HCT116 (cell line): ENCODE measurements at regions not wholly inside any gene's neighbourhood (a gene's known extent, or its start where the extent isn't known, plus 50 kb on each side); places are given as distances from the start of the nearest gene placed in this dataset.

Experiments
- ATAC-seq: fragments of 200-7000 bp; cut with Tn5 transposase; 2 replicates; pipeline ENCODE4 v1.9.1; 2020; ENCODE audit warnings: mild to moderate bottlenecking, moderate library complexity
- BruUV-seq: library from RNA; stranded (reverse); fragments of 400-500 nt; replicated peaks from 2 replicates; lab custom pipeline; 2021; lab: Mats Ljungman, UMichigan
- CTCF ChIA-PET: fragments of 300-600 bp; sonication (Branson Sonifier 250); formaldehyde crosslinking; loops from one replicate; lab custom pipeline; 2021; ENCODE audit warnings: antibody characterized with exemption; lab: Charles Lee
- POLR2A ChIA-PET: fragments of 300-600, 350-600 bp; sonication (Branson Sonifier 250); formaldehyde crosslinking; loops from one replicate; lab custom pipeline; 2021; ENCODE audit warnings: antibody characterized with exemption; lab: Charles Lee
- RAD21 ChIA-PET, 2 experiments: fragments of 300-600 bp; sonication (Branson Sonifier 250); formaldehyde crosslinking; loops; one replicate each; lab custom pipeline; 2023; ENCODE audit warnings: low total read pairs in 2 of 2; ENCODE audit not compliant: uncharacterized antibody in 2 of 2, unreplicated experiment in 2 of 2, low non-redundant PET in 1 of 2; lab: Charles Lee
- DNase-seq: peaks from one replicate; pipeline ENCODE4 v3.0.0-alpha.2; 2010; ENCODE audit warnings: low read depth, low spot score
- H2AFZ ChIP-seq: fragments of 200-600 bp; shearing (Covaris generic), sonication (generic); 2 replicates; pipeline ENCODE4 v1.6.1; 2017; ENCODE audit warnings: low read depth, mixed run types, mixed read lengths, antibody characterized with exemption, low read length; ENCODE audit not compliant: poor library complexity, severe bottlenecking
- H3K27ac ChIP-seq: 2 replicates; pipeline ENCODE4 v1.5.1; 2012; ENCODE audit warnings: low read depth, low read length
- H3K27me3 ChIP-seq: fragments of 200-600 bp; sonication (generic); 2 replicates; pipeline ENCODE4 v1.6.1; 2016; ENCODE audit warnings: mixed run types, low read length, mixed read lengths; ENCODE audit not compliant: insufficient read depth
- H3K36me3 ChIP-seq, 2 experiments: fragments of 200-500 bp in 1 of 2; fragments of 200-600 bp in 1 of 2; sonication (Bioruptor generic) in 1 of 2; sonication (generic) in 1 of 2; 2 replicates each; pipeline versions ENCODE4 v1.5.1 to v1.6.1; 2014 to 2016; ENCODE audit warnings: low read length in 2 of 2, inconsistent platforms in 1 of 2, mixed read lengths in 1 of 2, mixed run types in 1 of 2; ENCODE audit not compliant: insufficient read depth in 2 of 2, control insufficient read depth in 1 of 2
- H3K4me1 ChIP-seq, 2 experiments: fragments of 200-600 bp in 1 of 2; sonication (generic) in 1 of 2; 2 replicates each; pipeline versions ENCODE4 v1.5.1 to v1.6.1; 2012 to 2017; ENCODE audit warnings: low read length in 2 of 2, inconsistent platforms in 1 of 2, mild to moderate bottlenecking in 1 of 2, mixed read lengths in 1 of 2, mixed run types in 1 of 2, moderate library complexity in 1 of 2; ENCODE audit not compliant: insufficient read depth in 2 of 2, control insufficient read depth in 1 of 2
- H3K4me2 ChIP-seq: fragments of 200-600 bp; sonication (generic); 2 replicates; pipeline ENCODE4 v1.6.1; 2017; ENCODE audit warnings: mixed run types, low read length, mixed read lengths
- H3K4me3 ChIP-seq, 2 experiments: fragments of 200-600 bp in 1 of 2; sonication (generic) in 1 of 2; replicated peaks in 1 of 2; 2 replicates each; pipeline ENCODE4 v1.5.1; 2011 to 2016; ENCODE audit warnings: low read length in 2 of 2, control low read depth in 1 of 2, low read depth in 1 of 2, mild to moderate bottlenecking in 1 of 2, mixed read lengths in 1 of 2, mixed run types in 1 of 2
- H3K79me2 ChIP-seq: fragments of 200-600 bp; sonication (generic); 2 replicates; pipeline ENCODE4 v1.6.1; 2017; ENCODE audit warnings: mild to moderate bottlenecking, mixed run types, low read length, moderate library complexity, mixed read lengths; ENCODE audit not compliant: insufficient read depth
- H3K9ac ChIP-seq: fragments of 200-600 bp; sonication (generic); 2 replicates; pipeline ENCODE4 v1.6.1; 2016; ENCODE audit warnings: low read length, mixed read lengths
- H3K9me2 ChIP-seq: fragments of 200-600 bp; sonication (generic), shearing (Covaris generic); 2 replicates; pipeline ENCODE4 v1.6.1; 2017; ENCODE audit warnings: mixed run types, mild to moderate bottlenecking, moderate library complexity; ENCODE audit not compliant: insufficient read depth
- H3K9me3 ChIP-seq, 2 experiments: fragments of 200-500 bp in 1 of 2; fragments of 200-600 bp in 1 of 2; sonication (Bioruptor generic) in 1 of 2; sonication (generic) in 1 of 2; 2 replicates each; pipeline ENCODE4 v1.6.1; 2014 to 2017; ENCODE audit warnings: low read length in 2 of 2, mixed read lengths in 2 of 2, inconsistent platforms in 1 of 2, low read depth in 1 of 2, mild to moderate bottlenecking in 1 of 2, mixed run types in 1 of 2, moderate library complexity in 1 of 2; ENCODE audit not compliant: control insufficient read depth in 1 of 2, insufficient read depth in 1 of 2
- H4K20me1 ChIP-seq: fragments of 200-600 bp; sonication (generic), shearing (Covaris generic); 2 replicates; pipeline ENCODE4 v1.6.1; 2017; ENCODE audit warnings: mixed run types, mild to moderate bottlenecking, moderate library complexity; ENCODE audit not compliant: insufficient read depth
- CEBPB ChIP-seq: IDR thresholded peaks from 2 replicates; pipeline ENCODE4 v1.6.1; 2012; ENCODE audit warnings: low read depth
- ELF1 ChIP-seq: IDR thresholded peaks from 2 replicates; pipeline ENCODE4 v1.6.1; 2012; ENCODE audit warnings: low read depth, borderline replicate concordance
- EZH2 ChIP-seq: fragments of 200-600 bp; sonication (generic); IDR thresholded peaks from 2 replicates; pipeline ENCODE4 v1.6.1; 2017; ENCODE audit warnings: antibody characterized with exemption, mixed run types
- EZH2phosphoT487 ChIP-seq: fragments of 200-600 bp; IDR thresholded peaks from 2 replicates; pipeline ENCODE4 v1.6.1; 2018; ENCODE audit warnings: antibody characterized with exemption, borderline replicate concordance
- FOSL1 ChIP-seq: IDR thresholded peaks from 2 replicates; pipeline ENCODE4 v1.6.1; 2012; ENCODE audit warnings: low read depth
- POLR2AphosphoS5 ChIP-seq: IDR thresholded peaks from 2 replicates; pipeline ENCODE4 v1.6.1; 2011; ENCODE audit warnings: mild to moderate bottlenecking, low read depth, low read length, moderate library complexity
- SP1 ChIP-seq: IDR thresholded peaks from 2 replicates; pipeline ENCODE4 v1.6.1; 2012; ENCODE audit warnings: low read depth
- TCF7L2 ChIP-seq: IDR thresholded peaks from 2 replicates; pipeline ENCODE4 v1.7.0; 2011; ENCODE audit warnings: borderline replicate concordance, inconsistent platforms; ENCODE audit not compliant: insufficient read depth, insufficient read length; ENCODE audit errors: extremely low read depth
- YY1 ChIP-seq: IDR thresholded peaks from 2 replicates; pipeline ENCODE4 v1.6.1; 2011; ENCODE audit warnings: low read length, low read depth, moderate library complexity, mild to moderate bottlenecking; ENCODE audit not compliant: insufficient replicate concordance; ENCODE audit errors: extremely low read depth
- ZFX ChIP-seq: fragments of 450-650 bp; IDR thresholded peaks from 2 replicates; pipeline ENCODE4 v1.6.1; 2017
- intact Hi-C: fragments of 100-400 bp; cut with micrococcal nuclease; formaldehyde crosslinking; loops from 2 replicates; pipeline ENCODE4 v1.10.0; 2022
- TF ChIP-seq, protein P1 (sequence below), 3 experiments: fragments of 200-600 bp in 1 of 3; sonication (generic) in 1 of 3; IDR thresholded peaks in 2 of 3; conservative IDR thresholded peaks in 1 of 3; 2 replicates each; pipeline ENCODE4 v1.5.1; 2012 to 2017; ENCODE audit warnings: low read depth in 2 of 3, low read length in 2 of 3, antibody characterized with exemption in 1 of 3, borderline replicate concordance in 1 of 3, control low read depth in 1 of 3, mild to moderate bottlenecking in 1 of 3, mixed read lengths in 1 of 3, mixed run types in 1 of 3, moderate library complexity in 1 of 3; ENCODE audit not compliant: insufficient read depth in 1 of 3
- TF ChIP-seq, protein P2 (sequence below): IDR thresholded peaks from 2 replicates; pipeline ENCODE4 v1.6.1; 2012
- TF ChIP-seq, protein P3 (sequence below): IDR thresholded peaks from 2 replicates; pipeline ENCODE4 v1.6.1; 2012
- TF ChIP-seq, protein P4 (sequence below): IDR thresholded peaks from 2 replicates; pipeline ENCODE4 v1.6.1; 2012; ENCODE audit warnings: low read depth

DNA sequence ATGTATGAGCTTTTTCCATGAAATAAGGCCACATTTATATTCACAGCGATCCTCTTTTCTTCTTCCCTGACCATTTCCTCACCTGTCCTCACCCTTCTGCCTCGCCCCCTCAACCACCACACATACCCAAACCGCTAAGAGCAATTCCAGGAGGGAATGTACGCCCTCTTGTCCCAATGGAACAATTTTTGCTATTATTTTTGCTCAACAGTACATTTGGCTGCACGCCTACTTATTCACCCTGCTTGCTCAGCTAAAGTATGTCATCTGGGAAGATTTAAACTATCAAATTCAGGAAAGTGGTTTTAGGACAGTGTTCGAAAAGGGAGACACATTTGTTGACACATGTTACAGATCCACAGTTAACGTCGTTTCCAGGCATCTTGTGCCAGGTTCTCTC lies 252.7 kb downstream of the NEBL start:
- H3K4me3 ChIP-seq: no peak overlapping the region

GRCh38 chr10:20641605-20642004 lies 255.5 kb downstream of the NEBL start:
- H3K79me2 ChIP-seq: no peaks in the 10 kb centered on the region
- no peaks in the 10 kb centered on the region for H3K9me2 ChIP-seq
- ChIA-PET RAD21 (no interaction called here), CTCF (no interaction called here), POLR2A (no interaction called here)
- H3K9me3 ChIP-seq: no peaks in the 10 kb centered on the region; a peak in 1 of 4 replicates
- intact Hi-C loops: no loop called here
- no peak overlapping the region for H3K4me3 ChIP-seq
- no peaks in the 10 kb centered on the region for H4K20me1 ChIP-seq
- ATAC-seq (no peak), DNase-seq (no peak)
- no peak overlapping the region for H3K9ac ChIP-seq
- no peaks in the 10 kb centered on the region for H3K36me3 ChIP-seq
- H3K27ac ChIP-seq: no peak overlapping the region
- no peaks in the 10 kb centered on the region for H3K27me3 ChIP-seq
- H3K4me1 ChIP-seq: no peaks in the 10 kb centered on the region
- BruUV-seq: no TSS peak
- H2AFZ ChIP-seq: no peak overlapping the region
- no peak overlapping the region for H3K4me2 ChIP-seq
- TF ChIP-seq FOSL1 (no peak), EZH2 (no peak), TCF7L2 (no peak), POLR2AphosphoS5 (no peak), ZFX (no peak), YY1 (no peak), ELF1 (no peak), CEBPB (no peak)
- TF ChIP-seq, protein P1, sequence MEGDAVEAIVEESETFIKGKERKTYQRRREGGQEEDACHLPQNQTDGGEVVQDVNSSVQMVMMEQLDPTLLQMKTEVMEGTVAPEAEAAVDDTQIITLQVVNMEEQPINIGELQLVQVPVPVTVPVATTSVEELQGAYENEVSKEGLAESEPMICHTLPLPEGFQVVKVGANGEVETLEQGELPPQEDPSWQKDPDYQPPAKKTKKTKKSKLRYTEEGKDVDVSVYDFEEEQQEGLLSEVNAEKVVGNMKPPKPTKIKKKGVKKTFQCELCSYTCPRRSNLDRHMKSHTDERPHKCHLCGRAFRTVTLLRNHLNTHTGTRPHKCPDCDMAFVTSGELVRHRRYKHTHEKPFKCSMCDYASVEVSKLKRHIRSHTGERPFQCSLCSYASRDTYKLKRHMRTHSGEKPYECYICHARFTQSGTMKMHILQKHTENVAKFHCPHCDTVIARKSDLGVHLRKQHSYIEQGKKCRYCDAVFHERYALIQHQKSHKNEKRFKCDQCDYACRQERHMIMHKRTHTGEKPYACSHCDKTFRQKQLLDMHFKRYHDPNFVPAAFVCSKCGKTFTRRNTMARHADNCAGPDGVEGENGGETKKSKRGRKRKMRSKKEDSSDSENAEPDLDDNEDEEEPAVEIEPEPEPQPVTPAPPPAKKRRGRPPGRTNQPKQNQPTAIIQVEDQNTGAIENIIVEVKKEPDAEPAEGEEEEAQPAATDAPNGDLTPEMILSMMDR (IDR thresholded peaks at IDR 0.05 in 2 of 3, conservative IDR thresholded peaks at IDR 0.05 in 1 of 3; ENCODE audit: borderline replicate concordance in 1 of 3, insufficient read depth in 1 of 3, low read depth in 2 of 3, low read length in 2 of 3): no peak
- TF ChIP-seq, protein P2, sequence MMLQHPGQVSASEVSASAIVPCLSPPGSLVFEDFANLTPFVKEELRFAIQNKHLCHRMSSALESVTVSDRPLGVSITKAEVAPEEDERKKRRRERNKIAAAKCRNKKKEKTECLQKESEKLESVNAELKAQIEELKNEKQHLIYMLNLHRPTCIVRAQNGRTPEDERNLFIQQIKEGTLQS: no peak
- TF ChIP-seq, protein P3, sequence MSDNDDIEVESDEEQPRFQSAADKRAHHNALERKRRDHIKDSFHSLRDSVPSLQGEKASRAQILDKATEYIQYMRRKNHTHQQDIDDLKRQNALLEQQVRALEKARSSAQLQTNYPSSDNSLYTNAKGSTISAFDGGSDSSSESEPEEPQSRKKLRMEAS: no peak
- TF ChIP-seq, protein P4, sequence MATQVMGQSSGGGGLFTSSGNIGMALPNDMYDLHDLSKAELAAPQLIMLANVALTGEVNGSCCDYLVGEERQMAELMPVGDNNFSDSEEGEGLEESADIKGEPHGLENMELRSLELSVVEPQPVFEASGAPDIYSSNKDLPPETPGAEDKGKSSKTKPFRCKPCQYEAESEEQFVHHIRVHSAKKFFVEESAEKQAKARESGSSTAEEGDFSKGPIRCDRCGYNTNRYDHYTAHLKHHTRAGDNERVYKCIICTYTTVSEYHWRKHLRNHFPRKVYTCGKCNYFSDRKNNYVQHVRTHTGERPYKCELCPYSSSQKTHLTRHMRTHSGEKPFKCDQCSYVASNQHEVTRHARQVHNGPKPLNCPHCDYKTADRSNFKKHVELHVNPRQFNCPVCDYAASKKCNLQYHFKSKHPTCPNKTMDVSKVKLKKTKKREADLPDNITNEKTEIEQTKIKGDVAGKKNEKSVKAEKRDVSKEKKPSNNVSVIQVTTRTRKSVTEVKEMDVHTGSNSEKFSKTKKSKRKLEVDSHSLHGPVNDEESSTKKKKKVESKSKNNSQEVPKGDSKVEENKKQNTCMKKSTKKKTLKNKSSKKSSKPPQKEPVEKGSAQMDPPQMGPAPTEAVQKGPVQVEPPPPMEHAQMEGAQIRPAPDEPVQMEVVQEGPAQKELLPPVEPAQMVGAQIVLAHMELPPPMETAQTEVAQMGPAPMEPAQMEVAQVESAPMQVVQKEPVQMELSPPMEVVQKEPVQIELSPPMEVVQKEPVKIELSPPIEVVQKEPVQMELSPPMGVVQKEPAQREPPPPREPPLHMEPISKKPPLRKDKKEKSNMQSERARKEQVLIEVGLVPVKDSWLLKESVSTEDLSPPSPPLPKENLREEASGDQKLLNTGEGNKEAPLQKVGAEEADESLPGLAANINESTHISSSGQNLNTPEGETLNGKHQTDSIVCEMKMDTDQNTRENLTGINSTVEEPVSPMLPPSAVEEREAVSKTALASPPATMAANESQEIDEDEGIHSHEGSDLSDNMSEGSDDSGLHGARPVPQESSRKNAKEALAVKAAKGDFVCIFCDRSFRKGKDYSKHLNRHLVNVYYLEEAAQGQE: no peak

More for the DNA sequence above, 252.7 kb downstream of the NEBL start:
- no peaks in the 10 kb centered on the region for H4K20me1 ChIP-seq
- H2AFZ ChIP-seq: no peak overlapping the region
- H3K4me2 ChIP-seq: no peak overlapping the region
- H3K9me2 ChIP-seq: no peaks in the 10 kb centered on the region
- no peaks in the 10 kb centered on the region for H3K36me3 ChIP-seq
- intact Hi-C loops: no loop called here
- H3K9ac ChIP-seq: no peak overlapping the region
- H3K27ac ChIP-seq: no peak overlapping the region
- POLR2A ChIA-PET: no interaction called here
- CTCF ChIA-PET: no interaction called here
- no peak for ATAC-seq
- RAD21 ChIA-PET: no interaction called here
- no peaks in the 10 kb centered on the region; a peak in 1 of 4 replicates for H3K9me3 ChIP-seq
- TF ChIP-seq YY1: no peak
- TF ChIP-seq SP1: no peak
- TF ChIP-seq EZH2phosphoT487: no peak
- TF ChIP-seq POLR2AphosphoS5: no peak
- no peak for DNase-seq
- H3K27me3 ChIP-seq: no peaks in the 10 kb centered on the region
- no peaks in the 10 kb centered on the region for H3K79me2 ChIP-seq
- BruUV-seq: no TSS peak
- no peaks in the 10 kb centered on the region for H3K4me1 ChIP-seq
